Activated CD4-positive, alpha-beta T cell treated with anti-CD3 and anti-CD28 coated beads, Interleukin-2, amount 50 U/mL, for 48 hours (primary cell): ENCODE measurements at regions not wholly inside any gene's neighbourhood (a gene's known extent, or its start where the extent isn't known, plus 50 kb on each side); places are given as distances from the start of the nearest gene placed in this dataset.

Experiments used
- DNase-seq, 2 experiments: peaks; one replicate each; pipeline ENCODE4 v3.0.0-alpha.2; 2020

DNA sequence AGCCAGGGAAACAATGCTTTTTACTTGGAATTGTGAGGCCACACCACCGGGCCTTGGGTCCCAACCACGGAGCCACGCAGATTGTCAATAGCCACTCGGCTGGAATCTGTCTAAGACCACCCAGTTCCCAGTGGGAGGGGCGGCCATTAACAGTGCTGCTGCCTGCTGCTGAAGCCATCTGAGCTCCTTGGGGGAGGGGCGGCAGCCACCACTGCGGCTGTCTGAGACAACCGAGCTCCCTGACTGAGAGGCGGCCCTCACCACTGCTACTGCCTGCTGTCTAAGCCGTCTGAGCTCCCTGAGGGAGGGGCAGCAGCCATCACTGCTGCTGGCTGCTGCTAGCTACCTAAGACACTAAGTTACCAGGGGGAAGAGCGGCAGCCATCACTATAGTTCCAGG lies 64.3 kb downstream of the DMRTA2 start:
- DNase-seq, result no peak

DNA sequence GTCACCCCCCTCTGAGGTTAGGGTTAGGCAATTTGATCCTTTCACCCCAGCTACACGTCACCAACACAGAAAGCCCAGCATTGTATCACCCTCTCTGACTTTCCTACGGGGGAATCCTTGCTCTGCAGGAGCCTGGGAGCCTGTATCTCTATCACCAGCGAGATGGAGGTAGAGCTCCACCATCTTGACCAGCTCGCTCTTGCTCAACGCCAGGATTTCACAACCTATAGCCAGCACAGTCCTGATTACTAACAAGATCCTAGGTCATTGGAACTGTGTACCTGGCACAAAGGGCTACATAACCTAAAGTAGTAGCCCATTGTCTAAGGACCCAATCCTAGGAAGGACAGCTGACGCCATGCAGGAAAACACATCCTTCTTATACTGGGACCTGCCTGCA lies 66.1 kb downstream of the DMRTA2 start:
- no peak for DNase-seq

- DNase-seq, result no peak
Observed at GRCh38 chr1:50354813-50355212, 68.4 kb downstream of the DMRTA2 start.

DNA sequence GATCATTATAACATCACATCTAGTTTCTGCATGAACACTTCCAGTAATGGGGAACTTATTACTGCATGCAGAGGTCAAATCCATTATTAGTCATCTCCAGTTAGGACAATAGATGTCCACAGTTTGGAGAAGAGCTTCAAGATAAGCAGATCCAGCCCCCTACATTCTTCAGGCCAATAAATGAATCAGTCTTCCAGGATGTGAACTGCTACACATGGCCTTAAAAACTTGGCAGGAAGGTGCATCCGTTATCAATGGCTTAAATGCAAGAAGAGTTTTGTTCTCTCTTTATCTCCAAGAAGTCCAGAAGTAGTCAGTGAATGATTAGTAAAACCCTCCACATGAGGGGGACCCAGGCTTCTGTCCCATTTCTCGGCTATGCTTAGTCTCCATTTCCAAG lies 70.8 kb downstream of the DMRTA2 start:
- DNase-seq, result no peak

GRCh38 chr1:50350868-50351267 lies 72.4 kb downstream of the DMRTA2 start:
- DNase-seq, result no peak

DNA sequence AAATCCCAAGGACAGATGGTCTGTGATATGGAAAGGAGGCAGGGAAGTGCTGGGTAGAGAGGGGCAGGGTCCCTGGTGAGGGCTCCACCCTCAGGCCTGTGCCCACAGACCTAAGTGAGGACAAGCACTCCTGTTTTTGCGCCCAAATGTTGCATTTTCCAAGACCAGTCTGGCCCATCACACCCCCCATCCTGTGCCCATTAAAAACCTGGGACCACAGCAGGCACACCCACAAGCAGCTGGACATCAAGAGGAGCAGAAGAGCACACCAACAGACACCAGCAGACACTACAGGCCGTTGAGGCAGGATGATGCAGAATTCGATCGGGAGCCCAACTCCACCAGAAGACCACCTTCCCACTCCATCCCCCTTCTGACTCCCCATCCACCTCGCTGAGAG lies 72.8 kb downstream of the DMRTA2 start:
- no peak for DNase-seq

GRCh38 chr1:50349242-50349565 lies 74.0 kb downstream of the DMRTA2 start:
- DNase-seq, result no peak

DNA sequence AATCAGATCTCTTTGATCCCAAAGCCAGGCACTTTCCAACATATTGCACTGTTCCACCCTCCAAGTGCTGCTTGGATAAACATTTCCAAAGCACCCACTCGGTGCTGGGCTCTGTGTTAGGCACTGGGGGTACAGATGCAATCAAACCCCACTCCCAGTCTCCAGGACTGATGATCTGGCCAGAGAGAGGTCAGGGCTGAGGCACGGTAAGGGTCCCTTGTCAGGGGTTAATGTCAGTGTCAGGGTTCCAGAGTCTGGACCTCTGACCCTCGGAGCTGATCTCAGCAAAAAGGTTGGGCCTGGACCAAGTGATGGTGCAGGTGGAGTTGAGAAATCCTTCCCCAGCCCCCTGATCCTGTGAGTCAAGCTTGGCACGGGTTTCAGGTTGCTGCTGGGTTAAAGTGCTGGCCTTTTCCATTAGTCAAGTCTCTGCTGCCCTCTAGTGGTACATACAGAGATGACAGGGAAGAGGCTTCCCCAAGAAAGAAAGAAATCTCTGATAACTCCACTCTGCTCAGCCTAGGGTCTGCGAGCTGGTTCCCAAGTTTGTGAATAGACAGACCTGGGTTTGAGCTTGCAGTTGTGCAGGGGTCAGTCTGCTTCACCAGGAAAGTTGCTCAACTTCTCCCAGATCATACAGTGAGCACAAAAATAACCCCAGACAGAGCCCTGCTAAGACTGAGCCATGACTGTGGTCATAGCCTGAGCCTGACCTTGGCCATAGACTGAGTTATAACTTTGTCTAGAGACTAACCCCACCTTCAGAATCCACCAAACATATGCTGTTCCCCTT lies 74.6 kb downstream of the DMRTA2 start:
- DNase-seq, result peak; percentile 18 to 41

DNA sequence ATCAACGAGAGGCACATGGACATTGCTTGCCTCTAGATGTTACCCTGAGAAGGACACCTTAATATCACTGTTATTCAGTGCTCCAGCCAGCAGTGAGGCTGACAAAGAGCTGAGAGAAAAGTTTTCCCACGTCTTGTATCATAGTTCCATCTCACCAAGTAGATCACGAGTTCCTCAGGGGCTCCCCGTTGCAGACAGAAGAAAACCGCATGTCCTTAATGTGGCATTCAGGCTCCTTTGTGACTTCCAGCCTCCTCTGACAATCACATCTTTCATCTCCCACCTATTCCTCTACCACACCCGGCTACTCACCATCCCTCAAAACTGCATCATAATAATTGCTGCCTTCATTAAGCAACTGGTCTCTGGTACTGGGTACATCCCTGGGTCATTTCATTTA lies 75.3 kb downstream of the DMRTA2 start:
- no peak for DNase-seq

DNA sequence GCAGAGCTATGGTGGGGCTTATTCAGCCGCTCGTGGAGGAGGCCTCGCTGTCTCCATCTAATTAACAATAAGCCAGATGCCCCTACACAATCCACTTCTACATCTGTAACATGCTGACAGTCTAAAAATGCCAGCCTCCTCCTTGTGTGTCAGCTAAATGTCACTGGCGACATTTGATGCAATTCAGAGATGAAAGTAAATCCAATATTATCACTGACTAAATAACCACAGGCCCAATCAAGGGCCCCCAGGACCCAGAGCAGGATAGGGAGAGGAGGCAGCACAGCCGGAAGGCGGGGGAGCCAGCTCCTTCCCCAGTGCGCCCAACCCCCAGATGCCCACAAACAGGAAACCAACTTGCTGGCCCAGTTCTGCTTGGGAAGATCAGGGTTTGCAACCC lies 76.6 kb downstream of the DMRTA2 start:
- no peak for DNase-seq

DNA sequence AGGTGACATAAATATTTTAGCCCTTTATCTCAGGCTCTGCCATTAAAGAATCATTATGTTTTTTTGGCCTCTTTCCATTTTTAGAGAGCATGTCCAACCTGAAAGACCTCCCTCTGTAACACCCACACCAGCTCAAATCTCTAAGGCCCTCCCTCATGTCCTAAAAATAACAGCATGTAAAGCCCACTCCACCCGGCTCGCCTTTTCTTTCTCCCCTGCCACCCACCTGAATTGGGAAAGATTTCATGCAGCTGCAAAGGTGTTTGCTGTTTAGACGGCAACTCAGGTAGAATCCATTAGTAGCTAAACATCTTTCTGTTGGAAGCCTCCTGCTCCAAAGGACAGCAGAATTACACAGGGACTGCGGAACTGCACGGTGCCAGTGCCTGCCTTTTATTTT lies 79.9 kb downstream of the DMRTA2 start:
- no peak for DNase-seq

GRCh38 chr1:50342525-50342924 lies 80.7 kb downstream of the DMRTA2 start:
- no peak for DNase-seq

GRCh38 chr1:50335036-50335435 lies 88.2 kb downstream of the DMRTA2 start:
- no peak for DNase-seq

DNA sequence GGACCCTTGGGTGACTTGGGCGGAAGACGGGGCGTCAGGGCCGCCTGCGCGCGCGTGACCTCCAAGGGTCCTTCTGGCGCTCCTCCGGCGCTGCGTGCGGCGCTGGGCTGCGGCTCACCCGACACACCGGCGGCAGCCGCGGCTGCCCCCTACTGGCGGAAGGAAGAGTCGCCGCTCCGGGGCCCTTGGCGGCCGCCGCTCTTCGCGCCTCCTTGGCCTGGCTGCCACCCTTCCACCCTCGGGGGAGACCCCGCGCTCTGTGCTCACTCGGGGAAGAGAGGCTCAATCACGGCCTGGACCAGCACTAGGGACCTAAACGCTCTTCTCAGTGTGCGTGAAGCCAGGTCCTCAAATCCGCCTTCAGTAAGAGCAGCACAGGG lies 89.7 kb downstream of the DMRTA2 start:
- DNase-seq, result peak; percentile 59 to 66

- DNase-seq, result peak; percentile 49 to 63
Observed at GRCh38 chr1:50332941-50333594, 90.2 kb downstream of the DMRTA2 start.

- DNase-seq, result no peak
Observed at GRCh38 chr1:50329332-50329932, 93.8 kb downstream of the DMRTA2 start.

- DNase-seq, result no peak
Observed at GRCh38 chr1:50328552-50328951, 94.7 kb downstream of the DMRTA2 start.

- no peak for DNase-seq
Observed at GRCh38 chr1:50326026-50326425, 97.2 kb downstream of the DMRTA2 start.

- DNase-seq, result no peak
Observed at GRCh38 chr1:50322579-50322978, 100.7 kb downstream of the DMRTA2 start.

DNA sequence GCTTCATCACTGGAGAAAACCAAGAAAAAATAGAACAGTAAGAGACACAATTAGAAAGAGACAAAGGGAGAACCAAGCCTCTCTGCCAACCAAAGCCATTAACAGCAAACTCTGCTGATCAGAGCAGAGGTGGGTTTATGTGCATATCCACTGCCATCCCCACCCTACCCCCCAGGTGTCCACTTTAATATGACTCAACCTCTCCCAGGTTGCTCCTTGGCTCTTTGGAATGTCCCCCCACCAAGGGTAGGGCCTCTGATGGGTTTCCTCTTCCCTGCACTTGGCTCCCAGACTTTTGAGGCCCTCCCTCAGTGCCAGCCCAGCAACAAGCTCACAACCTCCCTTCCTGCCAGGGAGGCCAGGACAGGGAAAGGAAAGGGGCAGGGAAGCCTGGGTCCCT lies 104.8 kb downstream of the DMRTA2 start:
- no peak for DNase-seq

GRCh38 chr1:50308878-50309277 lies 114.4 kb downstream of the DMRTA2 start:
- DNase-seq, result peak in 1 of 2 experiments; percentile 5

DNA sequence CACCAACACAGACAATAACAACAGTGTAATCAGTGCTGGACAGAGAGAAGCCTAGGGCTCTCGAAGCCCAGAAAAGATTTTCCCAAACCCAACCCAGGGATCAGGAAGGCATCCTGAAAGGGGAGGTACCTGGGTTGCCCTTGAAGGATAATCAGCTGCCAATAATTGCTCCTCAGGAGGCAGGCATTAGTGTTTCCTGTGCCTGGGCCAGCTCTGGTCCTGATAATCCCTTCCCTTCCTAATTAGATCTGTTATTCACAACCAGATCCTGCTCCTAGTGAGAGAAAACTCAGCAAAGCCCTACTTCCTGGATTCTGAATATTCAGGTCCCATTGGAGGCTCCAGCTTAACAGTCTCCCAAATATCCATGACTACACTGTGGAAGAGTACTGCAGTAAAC lies 117.4 kb downstream of the DMRTA2 start:
- DNase-seq, result no peak

DNA sequence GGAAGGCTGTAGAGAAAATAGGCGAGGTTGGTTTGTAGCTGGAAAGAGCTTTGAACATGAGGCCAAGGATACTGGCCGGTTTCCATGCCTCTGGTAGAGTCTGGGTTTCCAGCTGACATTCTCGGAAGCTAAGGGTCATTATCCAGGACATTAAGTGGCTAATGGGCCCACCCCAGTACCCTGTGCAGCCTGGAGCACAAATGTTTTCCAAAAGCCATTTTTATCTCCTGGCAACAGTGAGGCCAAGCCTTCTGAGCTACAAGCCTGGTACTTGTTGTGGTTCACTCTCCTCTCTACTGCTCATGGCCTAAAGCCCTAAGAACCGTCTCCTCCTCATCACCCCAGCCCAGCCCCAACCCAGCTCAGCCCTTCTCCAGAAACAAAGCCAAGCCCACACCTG lies 122.9 kb downstream of the DMRTA2 start:
- no peak for DNase-seq

GRCh38 chr1:50295566-50295965 lies 127.7 kb downstream of the DMRTA2 start:
- no peak for DNase-seq

DNA sequence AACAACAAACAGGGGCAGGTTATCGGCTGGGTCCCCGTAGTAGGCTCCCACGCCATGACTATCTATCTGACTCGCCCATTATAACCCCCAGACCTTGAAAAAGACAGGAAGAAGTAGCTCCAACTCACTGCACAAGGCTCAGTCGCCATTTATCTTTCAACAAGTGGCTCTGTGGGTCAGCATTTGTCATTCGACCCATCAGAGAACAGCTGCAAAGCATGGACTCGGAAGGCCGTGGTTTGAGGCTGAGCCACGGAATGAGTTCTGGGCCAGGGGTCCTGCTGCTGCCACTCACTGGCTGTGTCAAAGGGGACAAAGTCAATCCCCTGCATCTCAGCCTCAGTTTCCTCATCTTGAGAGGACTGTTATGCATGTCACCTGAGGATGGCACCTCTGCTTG lies 131.0 kb downstream of the DMRTA2 start:
- DNase-seq, result no peak
